PC-9 (cell line): ENCODE measurements at regions not wholly inside any gene's neighbourhood (a gene's known extent, or its start where the extent isn't known, plus 50 kb on each side); places are given as distances from the start of the nearest gene placed in this dataset.
"Not testable (repeated sequence)": the region's sequence is repeated elsewhere in the genome, so short reads cannot be mapped to it uniquely, and the experiment has no call there.

ENCODE experiments used
- BruUV-seq: library from RNA; stranded (reverse); fragments of 400-500 nt; replicated peaks from 2 replicates; lab custom pipeline; 2021; lab: Mats Ljungman, UMichigan
- CTCF ChIA-PET: fragments of 300-600 bp; sonication (Branson Sonifier 250); formaldehyde crosslinking; loops from one replicate; lab custom pipeline; 2022; ENCODE audit warnings: antibody characterized with exemption; lab: Charles Lee
- POLR2A ChIA-PET: fragments of 300-600 bp; sonication (Branson Sonifier 250); formaldehyde crosslinking; loops from one replicate; lab custom pipeline; 2022; ENCODE audit warnings: antibody characterized with exemption; ENCODE audit not compliant: unreplicated experiment; lab: Charles Lee
- DNase-seq, 2 experiments: peaks; one replicate each; pipeline versions ENCODE4 v3.0.0 to v3.0.0-alpha.2; 2015 to 2022; ENCODE audit warnings: mixed read lengths in 1 of 2
- H2AFZ ChIP-seq: fragments of 200-600 bp; sonication (generic); 2 replicates; pipeline ENCODE4 v1.8.1; 2017; ENCODE audit warnings: antibody characterized with exemption
- H3F3A ChIP-seq: fragments of 200-600 bp; sonication (generic); 2 replicates; pipeline ENCODE4 v1.8.1; 2017; ENCODE audit warnings: antibody characterized with exemption, mild to moderate bottlenecking, low read depth; ENCODE audit not compliant: insufficient read depth
- H3K27ac ChIP-seq: fragments of 200-600 bp; sonication (generic); 2 replicates; pipeline ENCODE4 v1.6.1; 2016; ENCODE audit warnings: mixed run types
- H3K27me3 ChIP-seq: fragments of 200-600 bp; sonication (generic); 2 replicates; pipeline ENCODE4 v1.6.1; 2016; ENCODE audit warnings: low read depth, mixed run types; ENCODE audit not compliant: insufficient read depth
- H3K36me3 ChIP-seq: fragments of 200-600 bp; sonication (generic); 2 replicates; pipeline ENCODE4 v1.6.1; 2016; ENCODE audit warnings: low read depth, mixed run types
- H3K4me1 ChIP-seq: fragments of 200-600 bp; sonication (generic); replicated peaks from 2 replicates; pipeline ENCODE4 v1.6.1; 2016; ENCODE audit warnings: mixed run types; ENCODE audit not compliant: insufficient read depth
- H3K4me2 ChIP-seq: fragments of 200-600 bp; sonication (generic); 2 replicates; pipeline ENCODE4 v1.6.1; 2017; ENCODE audit warnings: mixed run types
- H3K4me3 ChIP-seq: fragments of 200-600 bp; sonication (generic); 2 replicates; pipeline ENCODE4 v1.6.1; 2016; ENCODE audit warnings: mixed run types
- H3K79me2 ChIP-seq: fragments of 200-600 bp; sonication (generic); 2 replicates; pipeline ENCODE4 v1.6.1; 2017; ENCODE audit warnings: low read depth, mixed run types
- H3K9me2 ChIP-seq: fragments of 200-600 bp; sonication (generic); 2 replicates; pipeline ENCODE4 v1.8.1; 2017; ENCODE audit warnings: mild to moderate bottlenecking; ENCODE audit not compliant: insufficient read depth
- H3K9me3 ChIP-seq: fragments of 200-600 bp; sonication (generic); 2 replicates; pipeline ENCODE4 v1.8.1; 2016; ENCODE audit warnings: low read depth; ENCODE audit not compliant: insufficient read depth
- H4K20me1 ChIP-seq: fragments of 200-600 bp; sonication (generic); 2 replicates; pipeline ENCODE4 v1.8.1; 2017; ENCODE audit not compliant: insufficient read depth
- EZH2 ChIP-seq: fragments of 200-600 bp; sonication (generic); IDR thresholded peaks from 2 replicates; pipeline ENCODE4 v1.8.0; 2017; ENCODE audit warnings: antibody characterized with exemption, low read depth
- intact Hi-C: fragments of 100-400 bp; cut with micrococcal nuclease; formaldehyde crosslinking; loops from one replicate; pipeline ENCODE4 v1.10.0; 2022; ENCODE audit not compliant: unreplicated experiment
- TF ChIP-seq, protein P1 (sequence below): fragments of 200-600 bp; sonication (generic); conservative IDR thresholded peaks from 2 replicates; pipeline ENCODE4 v1.6.1; 2017; ENCODE audit warnings: mixed run types, antibody characterized with exemption, mild to moderate bottlenecking, moderate library complexity

DNA sequence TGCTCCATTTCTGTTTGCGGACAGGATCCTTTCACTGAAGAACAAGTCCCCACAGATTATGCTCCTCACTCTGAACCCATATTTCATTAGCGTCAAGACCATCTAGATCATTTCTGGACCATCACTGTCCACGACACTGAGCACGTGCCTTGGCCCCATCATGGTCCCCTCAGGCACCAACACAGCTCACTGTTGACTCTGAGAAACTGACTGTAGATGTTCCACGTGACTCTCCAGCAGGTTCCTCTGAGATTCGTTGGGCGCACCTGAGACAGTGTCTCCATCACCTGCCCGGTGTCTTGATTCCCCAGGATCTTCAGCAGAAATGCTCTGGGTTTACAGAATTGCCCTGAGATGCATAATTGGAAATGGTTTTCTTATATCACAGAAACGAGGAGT lies 985.4 kb downstream of the TMEM121 start:
- no peaks in the 10 kb centered on the region for H3K36me3 ChIP-seq
- ChIA-PET CTCF (no interaction called here), POLR2A (no interaction called here)
- intact Hi-C loops, result no loop called here
- no peaks in the 10 kb centered on the region for H3K9me2 ChIP-seq
- no peaks in the 10 kb centered on the region for H3K9me3 ChIP-seq
- TF ChIP-seq EZH2, result no peak
- TF ChIP-seq, protein P1, sequence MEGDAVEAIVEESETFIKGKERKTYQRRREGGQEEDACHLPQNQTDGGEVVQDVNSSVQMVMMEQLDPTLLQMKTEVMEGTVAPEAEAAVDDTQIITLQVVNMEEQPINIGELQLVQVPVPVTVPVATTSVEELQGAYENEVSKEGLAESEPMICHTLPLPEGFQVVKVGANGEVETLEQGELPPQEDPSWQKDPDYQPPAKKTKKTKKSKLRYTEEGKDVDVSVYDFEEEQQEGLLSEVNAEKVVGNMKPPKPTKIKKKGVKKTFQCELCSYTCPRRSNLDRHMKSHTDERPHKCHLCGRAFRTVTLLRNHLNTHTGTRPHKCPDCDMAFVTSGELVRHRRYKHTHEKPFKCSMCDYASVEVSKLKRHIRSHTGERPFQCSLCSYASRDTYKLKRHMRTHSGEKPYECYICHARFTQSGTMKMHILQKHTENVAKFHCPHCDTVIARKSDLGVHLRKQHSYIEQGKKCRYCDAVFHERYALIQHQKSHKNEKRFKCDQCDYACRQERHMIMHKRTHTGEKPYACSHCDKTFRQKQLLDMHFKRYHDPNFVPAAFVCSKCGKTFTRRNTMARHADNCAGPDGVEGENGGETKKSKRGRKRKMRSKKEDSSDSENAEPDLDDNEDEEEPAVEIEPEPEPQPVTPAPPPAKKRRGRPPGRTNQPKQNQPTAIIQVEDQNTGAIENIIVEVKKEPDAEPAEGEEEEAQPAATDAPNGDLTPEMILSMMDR, result no peak
- BruUV-seq, result no TSS peak
- no peaks in the 10 kb centered on the region for H3F3A ChIP-seq
- H3K79me2 ChIP-seq, result no peaks in the 10 kb centered on the region
- H3K4me1 ChIP-seq, result no peaks in the 10 kb centered on the region
- H3K27ac ChIP-seq, result no peak overlapping the region
- H3K4me2 ChIP-seq, result no peak overlapping the region
- H4K20me1 ChIP-seq, result no peaks in the 10 kb centered on the region
- no peak overlapping the region for H2AFZ ChIP-seq
- no peak overlapping the region for H3K4me3 ChIP-seq
- no peak for DNase-seq
- H3K27me3 ChIP-seq, result peaks cover 7% of the 10 kb centered on the region; the same call in 1 of the 2 replicates

DNA sequence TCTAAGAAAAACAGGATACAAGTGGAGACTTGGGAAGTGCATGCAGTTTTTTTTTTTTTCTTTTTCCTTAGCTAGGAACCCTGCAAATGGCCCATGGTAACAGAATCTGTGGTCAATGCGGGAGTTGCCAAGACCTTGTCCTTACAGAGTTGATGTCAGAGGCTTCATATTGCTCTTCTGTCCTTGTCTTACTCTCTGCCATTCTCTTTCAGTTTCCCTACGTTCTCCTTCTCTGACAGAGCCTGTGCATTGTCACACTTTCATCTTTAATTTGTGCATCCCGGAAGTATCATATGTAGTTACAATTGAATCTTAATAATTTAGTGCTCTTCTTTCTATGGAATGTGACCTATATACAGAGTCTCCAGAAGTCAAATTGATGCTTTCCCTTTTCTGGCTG lies 986.9 kb downstream of the TMEM121 start:
- BruUV-seq, result no TSS peak
- H3K79me2 ChIP-seq, result no peaks in the 10 kb centered on the region
- TF ChIP-seq EZH2, result no peak
- TF ChIP-seq, protein P1, result no peak
- intact Hi-C loops, result no loop called here
- H3K4me3 ChIP-seq, result no peak overlapping the region
- H2AFZ ChIP-seq, result no peak overlapping the region
- H3F3A ChIP-seq, result no peaks in the 10 kb centered on the region
- no peaks in the 10 kb centered on the region for H3K36me3 ChIP-seq
- POLR2A ChIA-PET, result no interaction called here
- H3K27ac ChIP-seq, result no peak overlapping the region
- no peaks in the 10 kb centered on the region for H3K4me1 ChIP-seq
- CTCF ChIA-PET, result no interaction called here
- no peaks in the 10 kb centered on the region for H4K20me1 ChIP-seq
- peaks cover 7% of the 10 kb centered on the region; the same call in 1 of the 2 replicates for H3K27me3 ChIP-seq
- H3K9me3 ChIP-seq, result no peaks in the 10 kb centered on the region
- H3K9me2 ChIP-seq, result no peaks in the 10 kb centered on the region
- H3K4me2 ChIP-seq, result no peak overlapping the region
- no peak for DNase-seq

DNA sequence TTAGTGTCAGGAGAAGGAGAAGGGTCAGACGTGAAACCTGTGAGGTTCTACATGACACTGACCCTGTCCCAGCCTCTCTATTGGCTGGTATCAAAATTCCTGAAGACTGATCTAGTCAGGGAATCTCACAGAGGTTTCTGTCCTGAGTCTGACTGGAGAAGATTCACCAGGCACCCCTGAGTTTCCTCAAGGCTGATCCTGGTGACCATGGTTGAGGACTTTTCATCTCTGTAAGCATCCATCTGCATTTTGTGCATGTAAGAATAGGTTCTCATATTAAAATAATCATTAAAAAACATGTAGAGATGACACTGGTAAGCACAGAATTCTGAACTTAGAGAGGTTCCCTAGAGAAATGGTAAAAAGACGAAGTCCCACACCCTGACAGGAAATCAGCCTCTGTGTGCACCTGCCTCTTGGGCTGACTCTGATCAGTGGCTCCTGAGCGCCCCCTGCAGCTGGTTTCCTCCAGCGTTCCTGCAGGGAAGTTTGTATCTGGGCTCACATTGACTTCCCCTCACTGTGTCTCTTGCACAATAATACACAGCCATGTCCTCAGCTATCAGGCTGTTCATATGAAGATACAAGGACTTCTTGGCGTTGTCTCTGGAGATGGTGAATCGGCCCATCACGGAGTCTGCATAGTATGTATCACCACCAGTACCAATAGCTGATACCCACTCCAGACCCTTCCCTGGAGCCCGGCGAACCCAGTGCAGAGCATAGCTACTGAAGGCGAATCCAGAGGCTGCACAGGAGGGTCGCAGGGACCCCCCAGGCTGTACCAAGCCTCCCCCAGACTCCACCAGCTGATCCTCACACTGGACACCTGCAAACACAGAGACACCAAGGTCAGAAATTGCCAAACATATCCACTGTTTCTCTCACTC lies 991.9 kb downstream of the TMEM121 start:
- no peak for DNase-seq
- Histone ChIP-seq H2AFZ (no peak overlapping the region), H3K27ac (no peak overlapping the region), H3K4me3 (no peak overlapping the region), H4K20me1 (no peaks in the 10 kb centered on the region), H3K4me1 (no peaks in the 10 kb centered on the region), H3F3A (no peaks in the 10 kb centered on the region), H3K4me2 (no peak overlapping the region), H3K9me2 (no peaks in the 10 kb centered on the region), H3K79me2 (no peaks in the 10 kb centered on the region), H3K36me3 (no peaks in the 10 kb centered on the region), H3K9me3 (no peaks in the 10 kb centered on the region), H3K27me3 (no peaks in the 10 kb centered on the region; the same call in 1 of the 2 replicates)
- CTCF ChIA-PET, result no interaction called here
- POLR2A ChIA-PET, result no interaction called here
- intact Hi-C loops, result no loop called here
- no TSS peak for BruUV-seq
- TF ChIP-seq, protein P1, result 0 out of 2 replicates have a peak, but pooled peaks have one; percentile 20
- no peak for TF ChIP-seq EZH2

DNA sequence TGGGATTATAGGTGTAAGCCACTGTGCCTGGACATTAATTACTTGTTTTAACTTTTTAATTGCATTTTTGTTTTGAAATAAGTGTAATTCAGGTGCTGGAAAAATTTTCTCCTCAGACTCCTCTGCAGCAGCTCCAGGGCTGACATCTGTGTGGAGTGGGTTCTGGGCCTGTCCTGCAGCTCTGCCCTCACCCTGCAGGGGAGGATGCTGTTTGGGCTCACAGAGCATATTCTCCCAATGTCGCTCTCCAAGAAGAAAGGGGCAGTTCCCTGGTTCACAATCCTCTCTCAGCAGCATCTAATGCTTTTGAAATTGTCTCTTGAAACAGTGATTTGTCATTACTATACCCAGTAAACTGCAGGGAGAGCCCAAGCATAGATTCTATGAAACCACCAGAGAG lies 995.7 kb downstream of the TMEM121 start:
- H4K20me1 ChIP-seq, H3F3A ChIP-seq, H3K9me2 ChIP-seq, intact Hi-C loops, H3K36me3 ChIP-seq, H3K4me1 ChIP-seq, H3K4me3 ChIP-seq, H3K27ac ChIP-seq, DNase-seq, CTCF ChIA-PET, BruUV-seq, H3K79me2 ChIP-seq, H2AFZ ChIP-seq, H3K9me3 ChIP-seq, POLR2A ChIA-PET, H3K4me2 ChIP-seq, H3K27me3 ChIP-seq: not testable (repeated sequence)
